T1000 (cell line): ENCODE measurements at regions not wholly inside any gene's neighbourhood (a gene's known extent, or its start where the extent isn't known, plus 50 kb on each side); places are given as distances from the start of the nearest gene placed in this dataset.

Experiments
- DNase-seq: peaks from one replicate; lab custom pipeline; 2025; ENCODE audit warnings: mixed read lengths; lab: John Stamatoyannopoulos, UW

DNA sequence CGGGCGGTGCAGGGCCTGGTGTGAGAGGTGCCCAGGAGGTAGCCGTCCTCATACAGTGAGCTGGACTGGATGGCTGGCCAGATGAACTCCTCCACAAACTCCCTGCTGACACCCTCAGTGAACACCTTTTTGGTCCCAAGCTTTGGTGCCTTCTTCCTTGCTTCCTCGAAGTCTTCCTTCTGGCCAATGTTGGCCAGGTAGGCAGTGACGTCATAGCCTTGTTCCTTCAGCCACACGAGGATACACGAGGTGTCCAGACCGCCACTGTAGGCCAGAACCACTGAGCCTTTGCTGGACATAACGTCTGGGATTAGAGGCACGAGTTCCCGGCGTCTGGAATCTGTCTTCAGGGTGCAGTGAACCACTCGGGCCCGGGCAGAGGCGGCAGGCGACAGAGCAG lies 206.8 kb upstream of the SP4 start:
- DNase-seq = no peak

- no peak for DNase-seq
Observed at GRCh38 chr7:21238400-21239116, 189.3 kb upstream of the SP4 start.

DNA sequence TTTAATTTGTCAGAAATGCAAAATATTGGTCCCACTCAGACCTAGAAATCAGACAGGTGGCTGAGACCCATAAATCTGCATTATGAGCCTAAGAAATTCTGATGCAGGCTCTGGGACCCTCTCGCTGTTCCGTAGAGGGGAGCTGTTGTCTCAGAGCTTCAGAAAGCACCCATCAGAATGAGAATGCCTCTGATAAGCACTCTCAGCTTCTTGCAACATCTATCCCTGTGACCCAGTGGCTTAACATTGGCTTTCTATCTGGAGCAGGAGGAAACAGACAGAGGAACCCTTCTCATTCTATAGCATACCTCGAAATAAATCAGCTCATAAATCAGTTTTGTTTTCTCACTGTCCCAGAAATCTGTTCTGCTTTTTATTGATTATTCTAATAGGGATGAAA lies 184.6 kb upstream of the SP4 start:
- no peak for DNase-seq

- no peak for DNase-seq
Observed at GRCh38 chr7:21251151-21251800, 176.6 kb upstream of the SP4 start.

GRCh38 chr7:21253740-21254687 lies 173.9 kb upstream of the SP4 start:
- DNase-seq = no peak

DNA sequence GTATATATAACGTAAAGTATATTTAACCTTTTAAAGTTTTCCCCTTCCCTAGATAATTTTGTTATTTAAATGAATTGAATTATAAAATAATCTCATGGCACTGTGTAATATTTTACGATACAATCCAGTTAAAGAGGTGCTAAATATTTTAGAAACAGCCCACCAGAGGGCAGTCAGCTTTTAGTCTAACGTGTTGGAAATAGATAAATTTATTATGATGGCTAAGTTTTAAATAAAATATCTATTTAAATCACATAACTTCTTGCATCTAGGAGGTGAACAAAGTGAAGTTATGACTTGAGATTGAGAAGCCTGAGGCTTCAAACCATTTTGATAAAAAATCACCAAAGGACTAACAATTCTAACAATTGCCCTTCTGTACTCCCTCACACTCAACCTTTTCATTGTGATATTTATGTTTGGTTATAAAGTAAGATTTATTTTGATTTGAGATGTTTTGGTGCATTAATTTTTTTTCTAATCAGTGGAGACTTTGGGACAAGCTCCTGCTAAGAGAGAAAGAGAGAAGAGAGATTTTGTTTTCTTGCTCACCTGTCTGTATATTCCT lies 171.5 kb upstream of the SP4 start:
- DNase-seq = no peak

DNA sequence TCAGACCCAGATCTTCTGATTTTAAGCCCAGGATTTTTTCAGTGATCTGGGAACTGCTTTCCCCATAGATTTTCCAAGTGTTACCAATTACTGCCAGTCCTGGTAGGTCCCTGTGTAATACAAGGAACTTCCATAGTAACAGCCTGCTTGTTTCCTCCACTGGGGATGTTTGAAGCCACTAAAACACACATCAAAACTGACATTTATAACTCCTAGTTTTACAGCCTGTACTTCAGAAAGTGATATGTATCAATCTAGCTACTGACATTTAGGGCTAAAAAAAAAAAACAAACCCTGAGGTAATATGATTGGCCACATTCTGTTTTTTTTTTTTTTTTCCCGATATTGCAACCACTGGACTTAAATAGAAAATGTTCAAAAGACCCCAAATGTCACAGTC lies 166.9 kb upstream of the SP4 start:
- no peak for DNase-seq

DNA sequence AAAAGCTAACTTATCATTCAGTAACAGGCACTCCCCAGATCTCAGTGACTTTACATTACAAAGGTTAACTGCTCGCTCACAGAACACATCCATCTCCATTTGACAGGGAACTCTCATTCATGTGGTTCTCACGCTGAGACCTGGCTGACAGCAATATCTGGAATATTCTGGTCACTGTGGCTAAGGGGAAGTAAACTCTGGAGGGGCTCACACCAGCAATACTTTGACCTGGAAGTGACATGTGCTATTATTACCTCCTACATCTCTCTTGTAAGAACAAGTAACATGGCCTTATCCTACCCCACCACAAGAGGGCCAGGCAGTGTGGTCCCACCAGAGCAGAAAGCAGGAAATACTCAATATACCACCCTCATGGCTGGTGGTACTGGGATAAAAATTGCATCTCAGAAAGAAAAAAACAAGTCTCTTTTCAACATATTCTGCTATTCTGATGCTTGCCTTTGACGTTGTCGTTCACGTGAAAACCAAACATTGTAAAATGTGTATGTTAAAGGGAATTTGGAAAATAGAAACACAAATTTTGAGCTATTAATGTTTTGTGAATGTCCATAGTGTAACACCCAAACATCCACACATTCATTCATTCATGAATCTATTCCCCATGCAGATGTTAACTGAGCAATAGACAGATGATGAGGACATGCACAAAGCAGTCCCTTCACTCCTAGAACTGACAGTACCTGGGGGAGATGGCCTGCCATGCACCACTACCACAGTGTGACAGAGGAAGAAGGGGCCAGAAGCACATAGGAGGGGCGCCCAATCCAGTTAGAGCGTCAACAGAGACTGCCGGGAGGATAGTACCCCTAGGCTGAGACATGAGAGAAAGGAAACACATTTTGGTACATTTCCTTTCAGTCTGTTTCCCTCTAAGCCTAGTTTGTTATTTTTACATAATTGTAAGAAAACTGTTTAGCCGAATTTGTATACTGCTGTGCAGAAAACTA lies 166.0 kb upstream of the SP4 start:
- DNase-seq = no peak

DNA sequence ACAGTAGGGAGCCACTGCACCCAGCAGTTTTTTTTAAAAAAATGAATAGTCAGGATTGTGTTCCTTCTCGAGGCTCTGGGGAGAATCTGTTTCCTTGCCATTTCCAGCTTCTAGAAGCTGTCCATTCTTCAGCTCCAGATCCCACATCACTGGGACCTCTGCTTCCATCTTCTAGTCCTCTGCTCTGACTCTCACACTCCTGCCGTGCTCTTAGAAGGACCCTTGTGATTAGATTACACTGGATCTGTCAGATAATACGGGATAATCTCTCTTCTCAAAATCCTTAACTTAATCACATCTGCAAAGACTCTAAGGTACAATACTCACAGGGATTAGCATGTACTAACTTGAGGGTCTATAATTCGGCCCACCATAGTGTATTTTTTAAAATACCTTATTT lies 158.9 kb upstream of the SP4 start:
- no peak for DNase-seq

DNA sequence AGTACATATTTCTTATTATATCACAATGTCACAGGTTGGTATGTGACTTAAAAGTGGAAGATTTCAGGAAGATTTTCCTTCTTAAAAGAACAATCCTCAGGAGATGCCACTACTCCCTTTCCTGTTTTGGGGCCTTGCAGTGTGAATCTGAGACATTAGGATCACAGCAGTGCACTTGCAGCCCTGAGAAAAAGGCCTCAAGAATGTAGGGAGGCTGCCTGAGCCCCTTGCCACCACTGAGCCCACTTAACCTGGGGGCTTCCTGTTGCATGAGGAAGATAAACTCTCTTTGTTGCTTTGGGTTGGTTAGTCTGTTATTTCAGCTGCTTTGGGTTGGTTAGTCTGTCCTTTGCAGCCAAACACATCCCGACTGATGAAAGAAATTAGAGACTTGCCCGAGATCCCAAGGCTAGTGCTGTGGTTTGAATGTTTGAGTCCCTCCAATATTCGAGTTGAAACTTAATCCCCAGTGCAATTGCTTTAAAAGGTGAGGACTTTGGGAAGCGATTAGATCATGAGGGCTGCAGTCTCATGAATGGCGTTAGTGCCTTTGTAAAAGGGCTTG lies 151.3 kb upstream of the SP4 start:
- DNase-seq = no peak

DNA sequence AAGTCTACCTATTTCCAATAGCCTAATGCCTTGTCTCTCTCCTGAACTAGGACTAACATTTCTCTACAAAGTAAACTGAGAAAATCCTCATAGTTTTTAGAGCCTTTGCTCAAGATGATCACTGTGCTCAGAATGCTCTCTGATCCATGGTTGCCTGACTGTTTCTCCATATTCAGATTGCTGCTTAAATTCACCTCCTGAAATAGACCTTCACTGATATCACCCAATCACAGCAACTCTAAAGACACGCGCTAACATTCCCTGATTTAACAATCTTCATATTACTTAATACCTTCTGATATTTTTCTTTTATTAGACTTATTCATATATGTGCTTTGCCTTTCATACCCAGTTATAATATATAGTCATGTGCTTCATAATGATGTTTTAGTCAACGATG lies 148.9 kb upstream of the SP4 start:
- no peak for DNase-seq

GRCh38 chr7:21281193-21281592 lies 146.7 kb upstream of the SP4 start:
- DNase-seq = no peak

DNA sequence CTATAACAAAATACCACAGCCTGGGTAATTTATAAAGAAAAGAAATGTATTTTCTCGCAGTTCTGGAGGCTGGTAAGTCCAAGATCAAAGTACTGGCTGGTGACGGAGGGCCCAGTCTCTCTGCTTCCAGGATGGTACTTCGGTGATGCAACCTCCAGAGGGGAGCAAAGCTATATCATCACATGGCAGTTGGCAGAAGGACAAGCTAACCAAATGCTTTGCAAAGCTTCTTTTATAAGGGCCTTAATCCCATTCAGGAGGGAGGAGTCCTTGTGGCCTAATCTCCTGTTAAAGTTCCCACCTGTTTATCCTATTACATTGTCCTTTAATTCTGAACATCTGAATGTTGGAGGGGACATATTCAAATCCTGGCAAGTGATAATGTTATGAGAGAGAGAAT lies 134.1 kb upstream of the SP4 start:
- no peak for DNase-seq

GRCh38 chr7:21299766-21300165 lies 128.1 kb upstream of the SP4 start:
- no peak for DNase-seq

DNA sequence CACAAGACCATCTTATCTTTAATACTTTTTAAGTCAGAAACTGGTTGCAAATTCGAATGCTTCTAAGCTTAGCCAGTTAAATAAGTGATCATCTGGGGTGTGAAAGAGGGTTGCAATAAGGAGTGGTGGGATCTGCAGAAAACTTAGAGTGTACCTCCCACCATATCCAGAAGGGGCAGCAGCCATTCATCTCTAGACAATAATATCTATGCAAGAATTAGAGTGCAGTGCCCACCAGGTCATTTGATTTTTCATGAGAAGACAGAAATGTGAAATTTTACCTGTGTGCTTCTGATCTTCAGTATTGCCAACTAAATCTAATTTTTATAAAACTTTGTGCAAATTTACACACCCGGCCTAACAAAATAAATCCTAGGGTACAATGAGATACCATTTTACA lies 127.2 kb upstream of the SP4 start:
- no peak for DNase-seq

GRCh38 chr7:21304808-21305375 lies 123.0 kb upstream of the SP4 start:
- no peak for DNase-seq

GRCh38 chr7:21305455-21306235 lies 122.2 kb upstream of the SP4 start:
- no peak for DNase-seq

DNA sequence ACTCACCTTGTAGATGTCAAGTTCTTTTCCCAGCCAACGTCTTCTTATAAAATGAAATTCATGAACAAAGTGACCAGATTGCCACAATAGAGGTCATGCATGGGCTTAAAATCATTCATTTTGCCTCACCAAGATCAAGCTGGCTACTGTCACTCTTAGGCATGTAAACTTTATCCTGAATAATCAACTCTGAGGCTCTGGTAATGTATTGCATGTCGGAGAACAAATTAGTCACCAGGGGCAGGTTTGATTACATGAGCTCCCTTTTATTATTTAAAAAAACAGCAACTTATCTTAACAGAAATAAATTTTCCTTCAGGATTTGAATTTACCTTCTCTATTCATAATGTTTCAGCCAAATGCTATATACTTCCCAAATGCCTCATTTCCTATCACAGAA lies 112.9 kb upstream of the SP4 start:
- no peak for DNase-seq

DNA sequence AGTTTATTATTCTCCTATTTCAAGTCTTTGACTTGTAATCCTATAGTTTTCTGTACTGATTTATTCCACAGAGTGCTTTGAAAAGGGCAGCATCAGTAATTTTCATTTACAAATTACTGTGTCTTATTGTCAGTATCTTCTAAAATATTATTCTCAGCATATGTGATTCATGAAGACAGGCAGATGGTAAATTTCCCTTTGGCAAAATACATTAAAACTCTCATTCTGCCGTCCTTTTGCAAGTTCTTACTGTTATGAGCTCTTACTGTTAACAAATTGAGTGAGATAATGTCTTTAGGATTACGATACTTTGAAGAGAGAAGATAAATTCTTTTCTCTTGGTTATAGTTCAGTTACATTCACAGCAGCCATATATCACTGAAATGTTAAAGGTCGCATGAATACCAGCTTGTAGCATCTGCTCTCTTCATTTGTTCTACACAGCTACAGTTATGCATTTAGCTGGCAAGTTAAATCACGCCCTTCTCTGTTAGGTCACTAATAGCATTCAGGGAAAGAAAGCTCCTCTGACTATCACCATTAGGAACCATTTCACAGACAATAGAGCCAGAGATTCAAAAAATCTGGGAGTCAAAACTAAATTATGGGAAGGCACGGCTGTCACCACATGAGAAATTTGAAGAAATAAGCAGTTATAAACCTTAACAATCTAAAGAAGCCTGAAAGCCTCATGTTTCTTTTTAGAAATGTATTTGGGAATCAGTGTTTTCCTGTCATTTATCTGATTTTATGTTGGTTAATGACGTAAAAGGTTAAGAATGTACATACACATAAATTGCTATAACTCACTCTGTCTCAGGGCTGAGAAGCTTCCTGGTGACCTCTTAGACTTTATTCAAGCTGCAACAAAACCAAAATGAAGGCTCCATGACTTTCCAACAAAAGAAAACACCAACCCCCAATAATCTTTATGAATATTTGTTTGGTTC lies 109.6 kb upstream of the SP4 start:
- no peak for DNase-seq
